ENCODE measurements at regions not wholly inside any gene's neighbourhood (a gene's known extent, or its start where the extent isn't known, plus 50 kb on each side); places are given as distances from the start of the nearest gene placed in this dataset.

GRCh38 chr9:1273859-1274258, 223.7 kb downstream of the DMRT2 start:
- H3K4me3 ChIP-seq (ENCODE audit: low read depth in 2 of 2, low read length in 1 of 2): no peak overlapping the region
- H3K4me2 ChIP-seq: no peak overlapping the region
- H4K20me1 ChIP-seq (ENCODE audit: insufficient read depth): no peaks in the 10 kb centered on the region
- WGBS (ENCODE audit: low lambda C conversion rate): 20% methylated on average over 4 of the region's 4 CpGs
- no peaks in the 10 kb centered on the region for H3K27me3 ChIP-seq (ENCODE audit: insufficient read depth)
- H3K36me3 ChIP-seq (replicated peaks in 1 of 2; ENCODE audit: control insufficient read depth in 1 of 2, insufficient read depth in 2 of 2, low read length in 1 of 2): no peaks in the 10 kb centered on the region
- H3K27ac ChIP-seq (ENCODE audit: low read depth in 2 of 2, low read length in 1 of 2): no peak overlapping the region
- no peaks in the 10 kb centered on the region for H3F3A ChIP-seq (replicated peaks; ENCODE audit: insufficient read depth)
- no peaks in the 10 kb centered on the region for H3K79me2 ChIP-seq (ENCODE audit: insufficient read depth)
- no peak for TF ChIP-seq USF1 (IDR thresholded peaks at IDR 0.05; ENCODE audit: borderline replicate concordance, low read depth)
- no peak for TF ChIP-seq POLR2AphosphoS5 (IDR thresholded peaks at IDR 0.05; ENCODE audit: low read depth, low read length)
- no peak for TF ChIP-seq RCOR1 (IDR thresholded peaks at IDR 0.05; ENCODE audit: low read length)
- no peak for TF ChIP-seq FOSL2 (IDR thresholded peaks at IDR 0.05; ENCODE audit: borderline replicate concordance, low read depth)
- no peak for TF ChIP-seq FOXJ3 (CRISPR knock-in tag; IDR thresholded peaks at IDR 0.05)
- no peak for TF ChIP-seq RXRA (IDR thresholded peaks at IDR 0.05; ENCODE audit: borderline replicate concordance, low read depth)
- TF ChIP-seq CHD2 (IDR thresholded peaks at IDR 0.05; ENCODE audit: low read length, partially characterized antibody): no peak
- no peak for TF ChIP-seq SMC3 (IDR thresholded peaks at IDR 0.05; ENCODE audit: low read depth, low read length)
- no peak for TF ChIP-seq RFX5 (IDR thresholded peaks at IDR 0.05; ENCODE audit: low read length)
- H3K4me1 ChIP-seq (ENCODE audit: control insufficient read depth in 1 of 2, insufficient read depth in 2 of 2, low read depth in 1 of 2, low read length in 1 of 2): no peaks in the 10 kb centered on the region
- DNase-seq: no peak
- ChIA-PET CTCF (no interaction called here), POLR2A (no interaction called here)
- no peaks in the 10 kb centered on the region for H3K9me2 ChIP-seq
- H3K9ac ChIP-seq: no peak overlapping the region
- H2AFZ ChIP-seq (ENCODE audit: low read depth): no peak overlapping the region
- H3K9me3 ChIP-seq: no peaks in the 10 kb centered on the region

- Histone ChIP-seq H2AFZ (ENCODE audit: low read depth) (no peak overlapping the region), H3K9me2 (no peaks in the 10 kb centered on the region), H3F3A (replicated peaks; ENCODE audit: insufficient read depth) (no peaks in the 10 kb centered on the region), H3K79me2 (ENCODE audit: insufficient read depth) (no peaks in the 10 kb centered on the region), H3K4me3 (ENCODE audit: low read depth in 2 of 2, low read length in 1 of 2) (no peak overlapping the region), H3K4me2 (no peak overlapping the region), H3K9me3 (no peaks in the 10 kb centered on the region), H3K27me3 (ENCODE audit: insufficient read depth) (no peaks in the 10 kb centered on the region), H3K36me3 (replicated peaks in 1 of 2; ENCODE audit: control insufficient read depth in 1 of 2, insufficient read depth in 2 of 2, low read length in 1 of 2) (no peaks in the 10 kb centered on the region), H3K27ac (ENCODE audit: low read depth in 2 of 2, low read length in 1 of 2) (no peak overlapping the region), H3K4me1 (ENCODE audit: control insufficient read depth in 1 of 2, insufficient read depth in 2 of 2, low read depth in 1 of 2, low read length in 1 of 2) (no peaks in the 10 kb centered on the region), H3K9ac (no peak overlapping the region), H4K20me1 (ENCODE audit: insufficient read depth) (no peaks in the 10 kb centered on the region)
- WGBS (ENCODE audit: low lambda C conversion rate): 3% methylated on average over 2 of the region's 2 CpGs
- ChIA-PET POLR2A (no interaction called here), CTCF (no interaction called here)
- DNase-seq: no peak
- TF ChIP-seq IRF3 (IDR thresholded peaks at IDR 0.05; ENCODE audit: low read depth, low read length) (no peak), FOSL2 (IDR thresholded peaks at IDR 0.05; ENCODE audit: borderline replicate concordance, low read depth) (no peak), MEF2A (IDR thresholded peaks at IDR 0.05; ENCODE audit: borderline replicate concordance, low read depth) (no peak), SMC3 (IDR thresholded peaks at IDR 0.05; ENCODE audit: low read depth, low read length) (no peak), TEAD4 (IDR thresholded peaks at IDR 0.05; ENCODE audit: borderline replicate concordance, insufficient read depth) (no peak), NFIC (IDR thresholded peaks at IDR 0.05; ENCODE audit: borderline replicate concordance) (no peak), PBX3 (IDR thresholded peaks at IDR 0.05) (no peak), EZH2phosphoT487 (IDR thresholded peaks at IDR 0.05; ENCODE audit: borderline replicate concordance, low read depth) (no peak), RCOR1 (IDR thresholded peaks at IDR 0.05; ENCODE audit: low read length) (no peak), TAF1 (IDR thresholded peaks at IDR 0.05; ENCODE audit: borderline replicate concordance, low read depth, low read length) (no peak), CTCF (IDR thresholded peaks at IDR 0.05) (no peak), ZBTB33 (IDR thresholded peaks at IDR 0.05; ENCODE audit: borderline replicate concordance, low read depth) (no peak), RFX5 (IDR thresholded peaks at IDR 0.05; ENCODE audit: low read length) (no peak), JUND (IDR thresholded peaks at IDR 0.05) (no peak), EP300 (IDR thresholded peaks at IDR 0.05; ENCODE audit: borderline replicate concordance in 1 of 2, low read depth in 1 of 2, low read length in 1 of 2) (no peak), ELF1 (IDR thresholded peaks at IDR 0.05) (no peak)
Observed at GRCh38 chr9:1274334-1274733, 224.2 kb downstream of the DMRT2 start.
